Testis (tissue), 2 donors: ENCODE measurements at regions not wholly inside any gene's neighbourhood (a gene's known extent, or its start where the extent isn't known, plus 50 kb on each side); places are given as distances from the start of the nearest gene placed in this dataset.

Experiments
- POLR2A ChIP-seq: fragments of 450-650 bp; IDR thresholded peaks from one replicate; pipeline ENCODE4 v1.6.1; 2017; ENCODE audit warnings: antibody characterized with exemption, mild to moderate bottlenecking, moderate library complexity
- TF ChIP-seq, protein P1 (sequence below), 3 experiments: fragments of 450-650 bp in 2 of 3; fragments of 200-600 bp in 1 of 3; sonication (generic) in 1 of 3; IDR thresholded peaks; one replicate each; pipeline ENCODE4 v1.5.1; 2016 to 2019; ENCODE audit warnings: antibody characterized with exemption in 3 of 3, mild to moderate bottlenecking in 2 of 3, moderate library complexity in 1 of 3

DNA sequence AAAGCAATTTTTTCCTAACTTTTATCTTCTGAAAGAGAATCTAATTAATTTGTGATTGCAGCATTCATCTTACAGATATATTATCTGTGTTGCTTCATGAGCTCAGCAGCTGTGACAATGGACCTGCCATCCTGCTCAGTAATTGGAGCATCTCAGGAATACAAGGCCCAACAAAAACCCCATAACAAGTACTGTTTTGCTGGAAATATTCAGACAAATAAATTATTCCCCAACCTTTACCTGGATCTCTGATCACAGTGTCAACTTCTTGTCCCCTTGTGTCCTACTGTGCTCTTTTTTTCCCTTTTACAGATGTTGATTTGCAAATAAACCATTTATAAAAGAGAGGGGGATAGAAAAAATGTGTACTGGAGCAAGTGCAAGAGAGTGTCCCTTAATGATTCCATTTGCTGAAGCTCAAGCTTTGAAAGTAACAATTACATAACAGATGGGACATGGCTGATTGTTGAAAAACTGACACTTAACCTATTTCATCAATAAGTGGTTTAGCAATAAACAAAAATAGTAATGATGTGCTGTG is 1063.4 kb upstream of the GHITM start:
- no peak for TF ChIP-seq POLR2A
- TF ChIP-seq, protein P1, sequence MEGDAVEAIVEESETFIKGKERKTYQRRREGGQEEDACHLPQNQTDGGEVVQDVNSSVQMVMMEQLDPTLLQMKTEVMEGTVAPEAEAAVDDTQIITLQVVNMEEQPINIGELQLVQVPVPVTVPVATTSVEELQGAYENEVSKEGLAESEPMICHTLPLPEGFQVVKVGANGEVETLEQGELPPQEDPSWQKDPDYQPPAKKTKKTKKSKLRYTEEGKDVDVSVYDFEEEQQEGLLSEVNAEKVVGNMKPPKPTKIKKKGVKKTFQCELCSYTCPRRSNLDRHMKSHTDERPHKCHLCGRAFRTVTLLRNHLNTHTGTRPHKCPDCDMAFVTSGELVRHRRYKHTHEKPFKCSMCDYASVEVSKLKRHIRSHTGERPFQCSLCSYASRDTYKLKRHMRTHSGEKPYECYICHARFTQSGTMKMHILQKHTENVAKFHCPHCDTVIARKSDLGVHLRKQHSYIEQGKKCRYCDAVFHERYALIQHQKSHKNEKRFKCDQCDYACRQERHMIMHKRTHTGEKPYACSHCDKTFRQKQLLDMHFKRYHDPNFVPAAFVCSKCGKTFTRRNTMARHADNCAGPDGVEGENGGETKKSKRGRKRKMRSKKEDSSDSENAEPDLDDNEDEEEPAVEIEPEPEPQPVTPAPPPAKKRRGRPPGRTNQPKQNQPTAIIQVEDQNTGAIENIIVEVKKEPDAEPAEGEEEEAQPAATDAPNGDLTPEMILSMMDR (IDR thresholded peaks at IDR 0.05): no peak
